ENCODE measurements at regions not wholly inside any gene's neighbourhood (a gene's known extent, or its start where the extent isn't known, plus 50 kb on each side); places are given as distances from the start of the nearest gene placed in this dataset.

GRCh38 chr12:91980389-91980821 lies 165.2 kb downstream of the BTG1 start:
- TF ChIP-seq CTCF (IDR thresholded peaks at IDR 0.05; ENCODE audit: insufficient read depth, low read length, poor library complexity, severe bottlenecking) (no peak), EZH2phosphoT487 (conservative IDR thresholded peaks at IDR 0.05; ENCODE audit: low read length) (no peak)

Data from SU-DHL-6 (cell line).